ENCODE measurements at regions not wholly inside any gene's neighbourhood (a gene's known extent, or its start where the extent isn't known, plus 50 kb on each side); places are given as distances from the start of the nearest gene placed in this dataset.
A peak's percentile ranks its signal among the peaks of the same experiment; 100 is the strongest.

GRCh38 chr1:209105701-209106100 lies 477.8 kb upstream of the CAMK1G start:
- Histone ChIP-seq H3K27me3 (no peaks in the 10 kb centered on the region), H3K27ac (peak overlapping the region in 1 of 4 donors; percentile 51), H3K4me3 (no peak overlapping the region), H3K4me1 (peaks cover 0 to 15% (median 2%) of the 10 kb centered on the region in 4 donors), H3K36me3 (no peaks in the 10 kb centered on the region), H3K9me3 (no peaks in the 10 kb centered on the region)
- DNase-seq, result no peak
- TF ChIP-seq EP300 (IDR thresholded peaks at IDR 0.05; ENCODE audit: low read depth), result no peak
- TF ChIP-seq CTCF (IDR thresholded peaks at IDR 0.05), result no peak
- TF ChIP-seq POLR2A (IDR thresholded peaks at IDR 0.05), result no peak
- no peak for TF ChIP-seq POLR2AphosphoS5 (IDR thresholded peaks at IDR 0.05)
- WGBS, 2 donors (ENCODE audit: low coverage in 1 of 2), result 55 to 79% methylated on average over 2 to 3 of the region's 3 CpGs
- in situ Hi-C loops (cut with MboI; ENCODE audit: low pct_ligation_motif_present in 1 of 4, low pct_unique_long_range_greater_than_20kb in 1 of 4, low sequenced_read_pairs in 3 of 4), result no loop called here
- intact Hi-C loops (cut with DNase I; ENCODE audit: low total_unique reads), result no loop called here

GRCh38 chr1:209106237-209106741 lies 477.2 kb upstream of the CAMK1G start:
- DNase-seq, result no peak
- Histone ChIP-seq H3K36me3 (no peaks in the 10 kb centered on the region), H3K9me3 (no peaks in the 10 kb centered on the region), H3K27ac (peak overlapping the region in 2 of 4 donors; percentile 22 to 51), H3K27me3 (no peaks in the 10 kb centered on the region), H3K4me3 (no peak overlapping the region), H3K4me1 (peaks cover 0 to 15% (median 2%) of the 10 kb centered on the region in 4 donors)
- 60 to 69% methylated on average over 1 to 8 of the region's 8 CpGs for WGBS, 2 donors (ENCODE audit: low coverage in 1 of 2)
- TF ChIP-seq EP300 (IDR thresholded peaks at IDR 0.05; ENCODE audit: low read depth) (no peak), POLR2AphosphoS5 (IDR thresholded peaks at IDR 0.05) (no peak), CTCF (IDR thresholded peaks at IDR 0.05) (no peak), POLR2A (IDR thresholded peaks at IDR 0.05) (no peak)
- in situ Hi-C loops (cut with MboI; ENCODE audit: low pct_ligation_motif_present in 1 of 4, low pct_unique_long_range_greater_than_20kb in 1 of 4, low sequenced_read_pairs in 3 of 4) (no loop called here), intact Hi-C loops (cut with DNase I; ENCODE audit: low total_unique reads) (no loop called here)

GRCh38 chr1:209106861-209107260 lies 476.7 kb upstream of the CAMK1G start:
- intact Hi-C loops (cut with DNase I; ENCODE audit: low total_unique reads), result no loop called here
- H3K27ac ChIP-seq, result peak overlapping the region in 2 of 4 donors; percentile 22 to 51
- WGBS, 2 donors (ENCODE audit: low coverage in 1 of 2), result 87% methylated on average over 4 of the region's 4 CpGs; no CpG with 5 or more reads in 1 of the 2 donors
- TF ChIP-seq EP300 (IDR thresholded peaks at IDR 0.05; ENCODE audit: low read depth) (no peak), CTCF (IDR thresholded peaks at IDR 0.05) (no peak), POLR2A (IDR thresholded peaks at IDR 0.05) (no peak), POLR2AphosphoS5 (IDR thresholded peaks at IDR 0.05) (no peak)
- in situ Hi-C loops (cut with MboI; ENCODE audit: low pct_ligation_motif_present in 1 of 4, low pct_unique_long_range_greater_than_20kb in 1 of 4, low sequenced_read_pairs in 3 of 4), result no loop called here
- peaks cover 0 to 15% (median 2%) of the 10 kb centered on the region in 4 donors for H3K4me1 ChIP-seq
- H3K4me3 ChIP-seq, result no peak overlapping the region
- H3K27me3 ChIP-seq, result no peaks in the 10 kb centered on the region
- no peaks in the 10 kb centered on the region for H3K9me3 ChIP-seq
- no peaks in the 10 kb centered on the region for H3K36me3 ChIP-seq
- DNase-seq, result no peak

- H3K36me3 ChIP-seq, result no peaks in the 10 kb centered on the region
- no peaks in the 10 kb centered on the region for H3K9me3 ChIP-seq
- peak; percentile 44 for DNase-seq
- WGBS, 2 donors (ENCODE audit: low coverage in 1 of 2), result 85 to 87% methylated on average over 3 to 10 of the region's 10 CpGs
- H3K27ac ChIP-seq, result peak overlapping the region in 2 of 4 donors; percentile 22 to 51
- H3K4me1 ChIP-seq, result peaks cover 0 to 15% (median 2%) of the 10 kb centered on the region in 4 donors
- in situ Hi-C loops (cut with MboI; ENCODE audit: low pct_ligation_motif_present in 1 of 4, low pct_unique_long_range_greater_than_20kb in 1 of 4, low sequenced_read_pairs in 3 of 4) (no loop called here), intact Hi-C loops (cut with DNase I; ENCODE audit: low total_unique reads) (no loop called here)
- H3K27me3 ChIP-seq, result no peaks in the 10 kb centered on the region
- TF ChIP-seq CTCF (IDR thresholded peaks at IDR 0.05) (no peak), POLR2A (IDR thresholded peaks at IDR 0.05) (no peak), EP300 (IDR thresholded peaks at IDR 0.05; ENCODE audit: low read depth) (no peak), POLR2AphosphoS5 (IDR thresholded peaks at IDR 0.05) (no peak)
- H3K4me3 ChIP-seq, result no peak overlapping the region
Observed at GRCh38 chr1:209107535-209107934, 476.0 kb upstream of the CAMK1G start.
